ENCODE measurements at regions not wholly inside any gene's neighbourhood (a gene's known extent, or its start where the extent isn't known, plus 50 kb on each side); places are given as distances from the start of the nearest gene placed in this dataset.

DNA sequence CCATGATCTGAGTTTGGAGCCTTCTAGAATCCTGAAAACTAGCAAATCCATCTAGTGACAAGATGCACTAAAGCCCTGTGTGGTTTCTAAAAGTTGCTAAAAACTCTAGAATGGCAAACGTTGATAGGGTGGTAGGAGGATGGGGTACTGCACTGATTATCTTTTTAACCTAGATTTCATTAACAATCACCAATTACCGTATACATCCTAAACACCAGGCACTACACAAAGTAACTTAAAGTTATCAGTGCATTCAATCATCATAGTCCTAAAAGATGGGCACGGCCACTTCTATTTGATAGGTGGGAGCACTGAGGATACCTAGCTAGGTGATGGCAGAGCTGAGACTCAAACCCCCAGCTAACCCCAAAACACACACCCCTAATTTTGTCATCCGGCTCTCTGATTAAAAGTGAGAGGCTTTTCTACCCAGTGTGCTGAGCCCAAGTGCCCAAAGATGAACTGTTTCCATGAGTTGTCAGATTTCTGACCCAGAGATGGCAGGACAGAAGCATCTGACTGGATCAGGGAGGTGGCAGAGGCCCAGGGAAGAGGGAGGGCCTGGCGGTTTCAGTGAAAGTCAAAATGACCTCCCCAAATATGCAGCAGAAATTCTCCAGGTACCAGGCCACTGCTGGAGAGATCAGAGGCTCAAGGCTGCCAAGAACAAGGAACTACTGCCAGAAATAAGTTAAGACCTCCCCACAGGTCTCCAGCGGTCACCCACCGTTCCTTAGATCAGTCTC, 396.8 kb downstream of the SOX9 start:
- H3K27me3 ChIP-seq (ENCODE audit: control insufficient read depth in 1 of 2, insufficient read depth in 2 of 2, low read length in 2 of 2), result peaks cover 0 to 10% of the 10 kb centered on the region in 2 experiments
- peaks cover 52% of the 10 kb centered on the region for H3K27me3 Mint-ChIP-seq
- intact Hi-C loops (cut with DNase I, micrococcal nuclease), result no loop called here
- no peaks in the 10 kb centered on the region for H3K9me3 Mint-ChIP-seq
- ATAC-seq (ENCODE audit: poor library complexity) (no peak), DNase-seq (no peak)
- no peaks in the 10 kb centered on the region for H3K36me3 Mint-ChIP-seq (ENCODE audit: low read depth)
- H3K4me3 Mint-ChIP-seq, result no peak overlapping the region
- H3K27ac Mint-ChIP-seq, result no peak overlapping the region
- H3K27ac ChIP-seq (ENCODE audit: low read depth in 1 of 2, low read length in 2 of 2), result no peak overlapping the region
- H3K36me3 ChIP-seq (ENCODE audit: insufficient read depth, low read length), result no peaks in the 10 kb centered on the region
- H3K4me3 ChIP-seq (ENCODE audit: low read length), result no peak overlapping the region
- H3K4me1 Mint-ChIP-seq (ENCODE audit: low read depth), result no peaks in the 10 kb centered on the region
- CTCF ChIA-PET, result no interaction called here
- POLR2A ChIA-PET, result no interaction called here
- no peak for TF ChIP-seq CTCF (IDR thresholded peaks at IDR 0.05)
- no peaks in the 10 kb centered on the region for H3K4me1 ChIP-seq (ENCODE audit: insufficient read depth, low read length)
- H3K9me3 ChIP-seq (ENCODE audit: control insufficient read depth in 1 of 2, insufficient read depth in 1 of 2, low read length in 2 of 2), result peaks cover 0 to 4% of the 10 kb centered on the region in 2 experiments

DNA sequence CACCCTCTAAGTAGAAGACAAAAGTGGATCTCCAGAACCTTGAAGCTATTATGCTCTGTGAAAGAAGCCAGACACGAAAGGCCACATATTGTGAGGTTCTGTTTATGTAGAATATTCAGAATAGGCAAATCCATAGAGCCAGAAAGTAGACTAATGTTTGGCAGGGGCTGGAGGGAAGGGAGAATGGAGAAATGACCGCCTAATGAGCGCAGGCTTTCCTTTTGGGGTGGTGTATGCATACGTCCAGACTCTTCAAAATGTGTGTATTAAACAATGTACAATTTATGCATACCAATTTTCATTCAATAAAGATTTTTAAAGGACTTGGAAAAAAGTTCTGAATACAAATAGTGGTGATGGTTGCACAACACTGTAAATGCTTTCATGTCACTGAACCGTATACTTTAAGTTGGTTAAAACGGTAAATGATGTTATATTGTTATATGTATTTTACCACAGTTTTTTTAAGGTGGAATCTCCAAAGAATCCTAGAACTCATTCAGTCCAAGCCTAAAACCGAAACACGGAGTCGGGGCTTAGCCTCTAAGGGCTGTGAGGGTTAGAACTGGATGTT, 397.4 kb downstream of the SOX9 start:
- Histone ChIP-seq H3K27ac (ENCODE audit: low read depth in 1 of 2, low read length in 2 of 2) (no peak overlapping the region), H3K4me3 (ENCODE audit: low read length) (no peak overlapping the region), H3K9me3 (ENCODE audit: control insufficient read depth in 1 of 2, insufficient read depth in 1 of 2, low read length in 2 of 2) (peaks cover 0 to 4% of the 10 kb centered on the region in 2 experiments), H3K4me1 (ENCODE audit: insufficient read depth, low read length) (no peaks in the 10 kb centered on the region), H3K36me3 (ENCODE audit: insufficient read depth, low read length) (no peaks in the 10 kb centered on the region), H3K27me3 (ENCODE audit: control insufficient read depth in 1 of 2, insufficient read depth in 2 of 2, low read length in 2 of 2) (peaks cover 2 to 10% of the 10 kb centered on the region in 2 experiments)
- Mint-ChIP-seq H3K27me3 (peaks cover 53% of the 10 kb centered on the region), H3K4me1 (ENCODE audit: low read depth) (no peaks in the 10 kb centered on the region), H3K27ac (no peak overlapping the region), H3K4me3 (no peak overlapping the region), H3K9me3 (no peaks in the 10 kb centered on the region), H3K36me3 (ENCODE audit: low read depth) (no peaks in the 10 kb centered on the region)
- ChIA-PET CTCF (no interaction called here), POLR2A (no interaction called here)
- DNase-seq (no peak), ATAC-seq (ENCODE audit: poor library complexity) (no peak)
- no peak for TF ChIP-seq CTCF (IDR thresholded peaks at IDR 0.05)
- intact Hi-C loops (cut with DNase I, micrococcal nuclease), result no loop called here

DNA sequence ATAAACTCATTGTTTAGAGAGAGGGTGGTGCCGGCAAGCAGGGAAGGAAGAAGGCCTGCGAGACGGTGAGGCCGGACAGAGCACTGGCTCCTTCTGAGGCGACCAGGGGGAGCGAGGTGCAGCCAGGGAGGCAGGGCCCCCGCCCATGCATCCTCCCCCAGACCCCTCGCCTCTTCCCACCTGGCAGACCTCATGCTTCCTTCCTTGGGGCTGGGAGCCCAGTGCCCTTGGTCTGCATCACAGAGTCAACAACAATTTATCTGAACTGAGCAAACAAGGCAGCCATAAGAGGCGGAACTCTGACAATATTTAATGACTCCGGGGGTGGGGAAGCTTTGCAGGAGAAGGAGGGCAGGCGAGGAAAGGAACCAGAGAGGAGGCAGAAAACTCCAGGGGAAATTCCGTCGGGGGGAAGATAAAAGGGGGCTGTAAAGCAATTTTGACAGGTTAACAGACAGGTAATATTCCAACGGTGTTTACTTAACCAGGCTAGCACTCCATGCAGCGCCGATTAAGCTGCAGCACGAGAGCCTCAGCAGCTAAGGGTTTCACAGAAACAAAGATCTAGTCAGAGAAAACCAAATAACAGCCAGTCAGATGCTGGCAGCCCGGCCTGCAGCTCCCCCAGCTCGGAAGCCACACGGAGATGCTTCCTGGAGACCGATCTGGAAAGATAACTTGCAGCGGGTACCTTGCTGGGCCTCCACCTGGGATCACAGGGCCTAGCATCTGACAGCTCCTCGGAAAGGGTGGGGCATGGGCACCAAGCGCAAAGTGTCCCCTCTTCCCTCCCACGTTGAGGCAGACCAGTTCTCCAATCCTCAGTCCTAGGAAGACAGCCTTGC, 398.2 kb downstream of the SOX9 start:
- Histone ChIP-seq H3K4me3 (ENCODE audit: low read length) (no peak overlapping the region), H3K36me3 (ENCODE audit: insufficient read depth, low read length) (no peaks in the 10 kb centered on the region), H3K4me1 (ENCODE audit: insufficient read depth, low read length) (no peaks in the 10 kb centered on the region), H3K9me3 (ENCODE audit: control insufficient read depth in 1 of 2, insufficient read depth in 1 of 2, low read length in 2 of 2) (peaks cover 0 to 4% of the 10 kb centered on the region in 2 experiments), H3K27ac (ENCODE audit: low read depth in 1 of 2, low read length in 2 of 2) (no peak overlapping the region), H3K27me3 (ENCODE audit: control insufficient read depth in 1 of 2, insufficient read depth in 2 of 2, low read length in 2 of 2) (peaks cover 2 to 10% of the 10 kb centered on the region in 2 experiments)
- TF ChIP-seq CTCF (IDR thresholded peaks at IDR 0.05), result no peak
- Mint-ChIP-seq H3K27me3 (peaks cover 57% of the 10 kb centered on the region), H3K9me3 (no peaks in the 10 kb centered on the region), H3K36me3 (ENCODE audit: low read depth) (no peaks in the 10 kb centered on the region), H3K27ac (no peak overlapping the region), H3K4me3 (no peak overlapping the region), H3K4me1 (ENCODE audit: low read depth) (no peaks in the 10 kb centered on the region)
- intact Hi-C loops (cut with DNase I, micrococcal nuclease), result no loop called here
- POLR2A ChIA-PET, result no interaction called here
- no peak for ATAC-seq (ENCODE audit: poor library complexity)
- CTCF ChIA-PET, result no interaction called here
- DNase-seq, result no peak

Data from CD4-positive, alpha-beta T cell (primary cell).